Skin epidermis (tissue), 12 donors: ENCODE measurements at regions not wholly inside any gene's neighbourhood (a gene's known extent, or its start where the extent isn't known, plus 50 kb on each side); places are given as distances from the start of the nearest gene placed in this dataset.
"Not testable (repeated sequence)": the region's sequence is repeated elsewhere in the genome, so short reads cannot be mapped to it uniquely, and the experiment has no call there.

Experiments used
- H3K27ac ChIP-seq, 21 experiments: fragments of 200-600 bp; sonication (generic) in 11 of 21; one replicate each; pipeline ENCODE4 v1.5.0; 2020; ENCODE audit warnings: mild to moderate bottlenecking in 3 of 21, inconsistent platforms in 2 of 21, moderate library complexity in 2 of 21
- H3K4me3 ChIP-seq, 7 experiments: fragments of 200-600 bp; sonication (generic) in 2 of 7; one replicate each; pipeline ENCODE4 v1.5.0; 2020; ENCODE audit warnings: inconsistent platforms in 2 of 7, mild to moderate bottlenecking in 2 of 7, moderate library complexity in 1 of 7

DNA sequence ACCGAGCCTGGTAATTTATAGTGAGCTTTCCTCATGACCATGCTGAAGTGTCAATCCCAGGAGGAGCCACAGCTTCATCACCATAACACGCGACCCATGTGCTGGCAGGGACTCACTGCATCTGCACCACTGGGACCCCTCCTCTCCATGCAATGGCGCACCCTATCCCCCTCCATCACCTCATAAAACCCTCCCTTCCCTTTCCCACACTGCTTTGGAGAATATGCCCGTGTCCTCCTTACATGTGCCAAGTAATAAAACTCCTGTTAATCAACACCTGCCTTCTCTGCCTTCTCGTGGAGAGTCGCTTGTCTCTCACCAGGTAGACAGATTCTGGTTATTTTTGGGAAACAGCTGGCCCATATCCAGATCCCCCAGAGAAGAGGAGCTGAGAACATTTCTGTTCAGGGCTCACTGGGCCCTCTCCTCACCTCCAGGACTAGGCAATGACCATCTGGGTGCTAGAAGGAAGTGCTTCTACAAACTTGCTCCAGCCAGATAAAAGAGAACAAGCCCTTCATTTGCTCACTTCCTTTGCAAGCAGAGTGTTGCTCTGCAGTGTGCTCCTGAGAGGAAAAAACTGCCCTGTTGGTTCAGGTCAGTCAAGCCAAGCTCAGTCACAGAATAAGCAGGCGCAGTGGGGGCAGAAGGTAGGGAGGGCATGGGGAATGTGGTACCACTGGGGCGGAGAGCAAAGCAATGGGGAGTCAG, 894.3 kb downstream of the UQCRFS1 start:
- H3K4me3 ChIP-seq, result no peak overlapping the region
- no peak overlapping the region for H3K27ac ChIP-seq

DNA sequence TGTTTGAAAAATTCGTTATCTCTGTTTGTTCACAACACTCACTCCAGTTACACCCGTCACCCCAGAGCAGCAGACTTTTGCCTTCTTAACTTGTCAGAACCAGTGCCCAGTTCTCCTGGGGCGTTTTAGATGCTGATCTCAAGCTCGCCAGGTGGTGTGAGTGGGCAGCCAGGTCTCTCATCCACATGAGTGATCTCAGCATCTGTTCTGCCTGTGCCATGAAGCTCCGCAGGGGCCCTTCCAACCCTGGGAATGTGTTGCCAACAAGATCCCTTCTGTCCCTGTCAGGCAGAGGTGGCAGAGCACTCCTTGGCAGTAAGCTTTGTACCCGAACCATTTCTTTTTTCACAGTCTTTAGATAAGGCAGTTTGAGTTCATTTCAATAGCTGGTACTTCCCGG, 896.5 kb downstream of the UQCRFS1 start:
- Histone ChIP-seq H3K27ac (no peak overlapping the region), H3K4me3 (no peak overlapping the region)

DNA sequence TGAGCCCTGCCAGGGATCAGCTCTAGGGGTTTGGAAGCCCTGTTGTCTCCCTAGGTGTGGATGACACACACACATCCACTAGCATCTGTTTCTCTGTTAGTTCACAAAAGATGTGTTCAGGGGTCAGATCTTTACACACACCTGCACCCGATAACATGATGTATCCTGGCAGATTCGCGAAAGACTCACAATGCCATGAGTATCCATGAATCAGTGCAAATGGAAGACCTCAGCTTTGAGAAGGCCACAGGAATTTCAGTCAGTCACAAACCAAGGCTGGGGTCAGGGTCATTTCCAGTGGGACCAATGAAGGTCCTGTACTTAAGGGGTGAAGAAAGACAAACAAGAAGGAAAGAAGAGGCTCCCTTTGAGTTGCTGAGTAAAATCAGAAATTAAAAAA, 898.2 kb downstream of the UQCRFS1 start:
- H3K4me3 ChIP-seq, result no peak overlapping the region
- no peak overlapping the region for H3K27ac ChIP-seq

DNA sequence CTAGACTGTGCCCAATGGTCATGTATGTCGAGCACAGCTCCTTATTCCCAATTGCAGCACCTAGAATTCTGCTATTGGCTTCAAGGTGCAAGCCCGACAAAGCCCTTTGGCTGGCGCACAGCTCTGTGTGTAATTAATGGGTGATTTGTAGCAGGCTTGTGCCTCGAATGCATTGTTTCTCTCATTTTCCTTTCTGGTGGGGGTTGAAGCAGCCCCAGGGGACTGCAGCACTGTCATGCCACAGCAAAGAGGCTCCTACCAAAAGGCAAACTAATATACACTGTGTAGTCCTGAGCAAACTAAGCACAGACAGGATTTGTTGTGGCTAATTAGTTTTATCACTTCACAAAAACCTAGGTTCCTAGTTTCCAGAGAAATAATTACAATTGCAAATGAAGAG, 898.7 kb downstream of the UQCRFS1 start:
- no peak overlapping the region for H3K27ac ChIP-seq
- no peak overlapping the region for H3K4me3 ChIP-seq

DNA sequence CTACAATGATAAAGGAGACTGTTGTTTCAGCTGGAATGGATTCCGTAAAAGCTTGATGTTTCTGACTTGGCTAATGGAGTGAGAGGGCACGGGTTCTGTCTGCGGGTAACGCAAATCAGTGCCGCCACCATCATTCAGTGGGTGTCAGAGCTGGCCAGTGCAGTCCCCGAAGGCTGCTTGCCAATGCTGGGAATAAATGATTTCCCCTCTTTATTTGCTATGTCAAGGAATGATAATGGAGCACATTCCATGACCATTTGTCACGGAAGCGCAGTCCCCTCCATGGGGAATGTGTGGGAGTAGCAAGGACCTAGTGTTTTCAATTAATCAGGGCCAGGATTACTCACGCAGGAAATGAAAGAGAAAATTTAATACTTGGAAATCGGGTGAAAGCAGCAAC, 899.3 kb downstream of the UQCRFS1 start:
- Histone ChIP-seq H3K27ac (peak overlapping the region in 1 of 21 experiments; percentile 28), H3K4me3 (no peak overlapping the region)

DNA sequence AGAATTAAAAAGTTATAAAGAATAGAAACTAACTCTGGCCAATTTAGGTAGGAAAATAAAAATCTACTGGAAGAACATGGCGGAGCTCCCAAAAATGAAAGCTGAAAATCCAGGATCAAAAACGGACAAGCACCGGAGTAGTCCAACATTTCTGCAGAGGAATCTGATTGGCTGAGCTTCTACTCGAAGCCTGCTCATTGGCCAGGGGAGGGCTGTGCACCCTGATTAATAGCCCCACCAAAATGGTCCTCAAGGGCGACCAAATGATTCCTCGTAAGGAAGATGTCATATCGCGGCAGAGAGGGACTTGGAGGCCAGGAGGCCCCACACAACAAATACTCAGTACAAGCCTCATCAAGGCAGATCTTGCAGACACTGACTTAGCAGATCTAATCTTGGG, 900.7 kb downstream of the UQCRFS1 start:
- H3K4me3 ChIP-seq, result no peak overlapping the region

DNA sequence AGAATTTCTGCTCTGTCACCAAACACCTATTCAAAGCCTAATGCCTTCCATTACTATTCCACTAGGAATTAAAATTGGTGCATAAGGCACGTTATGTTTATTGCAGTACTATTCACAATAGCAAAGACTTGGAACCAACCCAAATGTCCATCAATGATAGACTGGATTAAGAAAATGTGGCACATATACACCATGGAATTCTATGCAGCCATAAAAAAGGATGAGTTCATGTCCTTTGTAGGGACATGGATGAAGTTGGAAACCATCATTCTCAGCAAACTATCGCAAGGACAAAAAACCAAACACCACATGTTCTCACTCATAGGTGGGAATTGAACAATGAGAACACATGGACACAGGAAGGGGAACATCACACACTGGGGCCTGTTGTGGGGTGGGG, 902.1 kb downstream of the UQCRFS1 start:
- not testable (repeated sequence) for H3K27ac ChIP-seq, H3K4me3 ChIP-seq

More for the DNA sequence above, 900.7 kb downstream of the UQCRFS1 start:
- H3K27ac ChIP-seq, result no peak overlapping the region

DNA sequence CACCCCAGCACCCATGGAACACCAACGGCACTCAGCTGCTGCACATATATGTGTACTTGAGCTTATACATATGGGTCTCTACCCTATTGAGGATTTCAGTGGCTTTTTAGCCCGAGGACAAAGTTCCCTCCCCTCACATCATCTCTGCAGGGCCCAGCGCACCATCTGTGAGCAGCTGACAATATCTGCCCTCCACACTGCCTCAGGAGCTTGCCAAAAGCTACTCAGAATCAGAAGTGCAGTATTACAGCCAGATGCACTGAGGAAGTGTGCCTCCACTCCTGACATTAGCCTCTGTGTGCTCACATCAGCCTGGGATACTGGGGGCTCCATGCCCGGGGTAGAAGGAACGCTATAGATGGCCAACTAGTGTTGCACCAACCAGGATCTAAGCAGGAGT, 903.9 kb downstream of the UQCRFS1 start:
- Histone ChIP-seq H3K27ac (no peak overlapping the region), H3K4me3 (no peak overlapping the region)

DNA sequence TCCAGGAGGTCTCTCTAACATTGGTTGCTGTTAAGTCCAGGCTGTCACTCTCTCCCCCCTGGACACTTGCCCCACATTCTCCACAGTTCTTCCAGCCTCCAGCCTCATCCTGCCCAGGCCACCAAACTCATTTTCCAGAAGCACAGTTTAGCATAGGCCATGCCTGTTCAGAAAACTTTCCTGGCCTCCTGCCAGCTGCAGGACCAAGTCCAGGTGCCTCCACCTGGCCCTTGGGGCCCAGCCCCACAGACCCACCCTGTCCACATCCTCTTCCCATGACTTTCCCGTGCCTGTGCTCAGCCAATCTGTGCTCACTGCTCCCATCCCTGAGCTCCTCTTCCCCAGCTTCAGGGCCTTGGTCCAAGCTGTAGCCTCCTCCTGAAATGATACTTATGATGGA, 905.0 kb downstream of the UQCRFS1 start:
- Histone ChIP-seq H3K4me3 (no peak overlapping the region), H3K27ac (no peak overlapping the region)

DNA sequence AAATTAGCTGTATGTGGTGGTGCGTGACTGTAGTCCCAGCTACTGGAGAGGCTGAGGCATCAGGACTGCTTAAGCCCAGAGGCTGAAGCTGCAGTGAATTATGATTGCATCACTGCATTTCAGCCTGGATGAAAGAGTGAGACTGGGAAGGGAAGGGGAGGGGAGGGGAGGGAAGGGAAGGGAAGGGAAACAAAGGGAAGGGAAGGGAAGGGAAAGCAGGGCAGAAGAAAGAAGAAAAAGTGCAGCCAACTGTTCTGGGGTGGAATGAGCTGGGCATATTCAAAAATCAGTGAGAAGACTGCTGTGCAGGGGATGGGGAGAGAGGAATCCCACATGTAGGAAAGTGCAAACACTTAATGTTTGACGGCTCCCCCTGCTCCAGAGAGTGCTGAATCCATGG, 905.5 kb downstream of the UQCRFS1 start:
- no peak overlapping the region for H3K27ac ChIP-seq

DNA sequence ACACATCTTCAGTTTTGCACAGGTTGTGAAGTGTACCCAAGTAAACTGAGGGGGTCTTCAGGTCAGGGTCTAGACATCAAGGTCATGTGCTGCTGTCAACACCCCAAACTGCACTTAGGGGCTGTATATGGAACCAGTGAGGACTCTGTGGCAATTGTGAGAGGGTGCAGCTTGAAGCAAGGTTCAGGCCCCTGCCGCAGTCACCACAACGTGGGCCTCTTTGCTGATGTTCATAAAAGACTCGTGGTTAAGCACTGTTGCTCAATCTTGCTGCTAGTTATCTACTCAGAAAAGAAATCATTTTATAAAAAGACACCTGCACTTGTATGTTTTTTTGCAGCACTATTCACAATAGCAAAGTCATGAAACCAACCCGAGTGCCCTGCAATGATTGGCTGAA, 907.4 kb downstream of the UQCRFS1 start:
- no peak overlapping the region for H3K27ac ChIP-seq
- H3K4me3 ChIP-seq, result no peak overlapping the region

More for the DNA sequence above, 905.5 kb downstream of the UQCRFS1 start:
- no peak overlapping the region for H3K4me3 ChIP-seq

DNA sequence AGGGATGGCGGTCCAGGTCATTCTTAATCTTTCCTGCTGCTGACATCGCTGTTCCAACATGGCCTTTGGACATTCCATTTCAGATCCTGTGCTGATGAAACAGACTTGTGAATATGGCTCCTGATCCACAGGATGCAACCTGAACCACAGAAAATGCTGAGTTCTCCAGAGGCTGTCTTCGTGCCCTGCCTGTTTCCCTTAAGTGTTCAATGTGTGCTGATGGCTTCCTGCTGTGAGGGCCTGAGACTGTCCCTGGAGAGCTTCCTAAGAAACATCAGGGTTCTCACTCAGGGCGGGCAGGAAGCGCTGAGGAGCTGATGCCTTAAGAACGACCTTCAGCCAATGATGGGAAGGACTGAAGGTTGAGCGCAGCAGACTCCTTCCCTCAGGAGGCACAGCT, 909.4 kb downstream of the UQCRFS1 start:
- H3K27ac ChIP-seq, result no peak overlapping the region
- no peak overlapping the region for H3K4me3 ChIP-seq

DNA sequence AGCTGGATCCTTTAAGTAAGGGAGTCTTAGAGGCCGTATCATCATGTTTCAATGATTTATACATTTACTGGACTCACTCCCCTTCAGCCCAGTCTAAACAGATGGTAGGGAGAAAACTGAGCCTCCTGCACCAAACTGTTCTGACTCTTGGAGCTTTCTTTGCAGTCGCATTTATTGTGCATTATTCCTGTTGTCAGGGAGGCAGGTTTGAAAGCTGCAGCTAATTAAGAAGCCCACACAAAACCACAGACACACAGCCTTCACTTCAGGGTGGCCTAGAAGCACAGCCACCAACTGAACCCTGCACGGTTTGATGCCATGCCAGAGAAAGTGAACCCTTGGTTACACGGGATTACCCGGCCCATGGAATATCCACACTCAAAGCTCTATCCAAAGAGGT, 911.0 kb downstream of the UQCRFS1 start:
- H3K4me3 ChIP-seq, result no peak overlapping the region
- no peak overlapping the region for H3K27ac ChIP-seq

DNA sequence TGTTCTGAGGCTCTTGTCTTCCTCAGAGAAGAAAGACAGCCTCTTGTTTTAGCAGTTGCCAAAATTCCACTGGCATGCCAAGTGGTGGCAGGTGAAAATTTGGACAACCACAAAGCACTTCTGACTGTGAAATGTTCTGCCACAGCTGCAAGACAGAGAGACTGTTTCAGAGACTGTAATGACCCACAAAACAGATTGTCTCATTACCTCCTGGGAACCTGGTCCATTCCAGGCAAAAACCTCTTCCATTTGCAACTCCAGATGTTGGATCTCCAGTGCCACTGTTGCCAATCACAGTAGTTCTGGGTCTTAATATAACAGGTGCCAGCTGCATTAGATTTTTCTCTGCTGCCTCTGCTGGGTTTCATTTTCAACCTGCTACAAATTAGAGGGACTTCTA, 911.5 kb downstream of the UQCRFS1 start:
- no peak overlapping the region for H3K4me3 ChIP-seq
- H3K27ac ChIP-seq, result no peak overlapping the region

DNA sequence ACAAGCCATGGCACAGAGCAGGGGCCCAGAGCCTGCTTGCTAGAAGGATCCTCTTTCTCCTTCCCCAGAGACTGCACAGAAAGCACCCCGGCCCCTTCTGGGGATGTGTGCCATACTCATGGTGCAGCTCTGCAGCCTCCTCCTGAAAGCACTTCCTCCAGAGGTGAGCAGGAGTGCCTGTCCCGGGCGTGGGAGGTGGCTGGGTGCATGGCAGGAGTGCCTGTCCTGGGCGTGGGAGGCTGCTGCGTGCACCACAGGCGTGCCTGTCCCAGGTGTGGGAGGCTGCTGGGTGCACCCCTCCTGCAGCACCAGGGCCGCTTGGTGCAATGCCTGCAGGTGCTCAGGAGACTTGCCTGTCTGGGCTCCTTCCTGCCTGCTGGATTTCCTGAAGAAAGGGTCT, 913.3 kb downstream of the UQCRFS1 start:
- Histone ChIP-seq H3K4me3 (no peak overlapping the region), H3K27ac (no peak overlapping the region)

DNA sequence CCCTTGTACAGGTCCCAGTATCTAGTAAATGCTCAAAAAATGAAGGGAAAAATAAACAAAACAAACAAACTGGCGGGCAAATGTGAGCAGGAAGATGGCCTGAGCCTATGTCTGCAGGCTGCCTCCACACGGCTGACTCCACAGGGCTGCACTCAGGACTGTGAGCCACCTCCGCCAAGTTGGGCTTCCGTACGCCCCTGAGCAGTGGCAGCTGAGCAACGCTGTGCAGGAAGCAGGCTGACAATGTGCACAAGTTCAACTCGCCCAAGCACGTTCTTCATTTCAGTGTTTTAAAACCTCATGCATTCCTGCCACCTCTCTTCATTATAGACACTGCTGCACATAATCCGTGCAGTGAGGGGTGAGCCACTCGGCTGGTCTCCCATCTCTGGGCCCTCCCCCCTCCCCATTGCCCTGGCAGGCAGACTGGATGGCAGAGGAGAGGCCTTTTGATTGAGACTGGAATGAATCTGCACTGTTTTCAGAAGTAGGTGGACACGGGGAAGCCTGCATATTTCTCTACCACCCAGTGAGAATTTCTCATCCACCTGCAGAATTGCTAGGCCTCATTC, 915.3 kb downstream of the UQCRFS1 start:
- no peak overlapping the region for H3K27ac ChIP-seq
- H3K4me3 ChIP-seq, result no peak overlapping the region

DNA sequence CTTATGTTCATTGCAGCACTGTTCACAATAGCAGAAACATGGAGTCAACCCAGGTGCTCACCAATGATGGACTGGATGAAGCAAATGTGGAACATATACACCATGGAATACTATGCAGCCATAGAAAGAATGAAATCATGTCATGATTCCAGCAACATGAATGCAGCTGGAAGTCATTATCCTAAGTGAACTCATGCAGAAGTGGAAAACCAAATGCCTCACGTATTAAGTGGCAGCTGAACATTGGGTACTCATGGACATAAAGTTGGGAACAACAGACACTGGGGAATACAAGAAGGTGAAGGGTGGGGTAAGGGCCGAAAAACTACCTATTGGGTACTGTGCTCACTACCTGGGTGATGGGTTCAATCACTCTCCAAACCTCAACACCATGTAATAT, 915.9 kb downstream of the UQCRFS1 start:
- Histone ChIP-seq H3K4me3 (no peak overlapping the region), H3K27ac (no peak overlapping the region)

DNA sequence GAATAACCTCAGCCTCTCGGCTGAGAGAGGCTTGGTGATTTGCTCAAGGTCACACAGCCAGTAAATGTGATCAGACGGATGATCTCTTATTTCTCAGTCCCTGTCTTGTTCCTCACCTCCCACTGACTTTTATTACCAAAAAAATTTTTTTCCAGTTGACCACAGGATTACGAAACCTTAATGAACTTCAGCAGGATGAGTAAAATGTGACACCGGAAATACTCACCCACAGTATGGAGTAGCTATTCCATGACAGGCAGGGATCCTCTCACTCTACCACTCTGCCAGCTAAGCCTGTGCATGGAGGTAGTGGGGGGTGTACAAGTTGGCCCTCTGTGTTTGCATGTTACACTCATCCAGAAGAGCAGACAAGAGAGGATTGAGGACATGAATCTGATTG, 916.4 kb downstream of the UQCRFS1 start:
- no peak overlapping the region for H3K4me3 ChIP-seq
- H3K27ac ChIP-seq, result no peak overlapping the region

DNA sequence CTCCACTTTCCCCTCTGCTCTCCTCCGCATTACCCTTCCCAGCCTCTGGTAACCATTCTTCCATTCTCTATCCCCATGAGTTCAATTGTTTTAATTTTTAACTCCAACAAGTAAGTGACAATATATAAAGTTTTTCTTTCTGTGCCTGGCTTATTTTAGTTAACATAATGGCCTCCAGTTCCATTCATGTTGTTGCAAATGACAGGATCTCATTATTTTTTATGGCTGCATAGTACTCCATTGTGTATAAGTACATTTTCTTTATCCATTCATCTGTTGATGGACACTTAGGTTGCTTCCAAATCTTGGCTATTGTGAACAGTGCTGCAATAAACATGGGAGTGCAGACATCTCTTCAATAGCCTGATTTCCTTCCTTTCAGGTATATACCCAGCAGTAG, 918.0 kb downstream of the UQCRFS1 start:
- not testable (repeated sequence) for H3K27ac ChIP-seq, H3K4me3 ChIP-seq

DNA sequence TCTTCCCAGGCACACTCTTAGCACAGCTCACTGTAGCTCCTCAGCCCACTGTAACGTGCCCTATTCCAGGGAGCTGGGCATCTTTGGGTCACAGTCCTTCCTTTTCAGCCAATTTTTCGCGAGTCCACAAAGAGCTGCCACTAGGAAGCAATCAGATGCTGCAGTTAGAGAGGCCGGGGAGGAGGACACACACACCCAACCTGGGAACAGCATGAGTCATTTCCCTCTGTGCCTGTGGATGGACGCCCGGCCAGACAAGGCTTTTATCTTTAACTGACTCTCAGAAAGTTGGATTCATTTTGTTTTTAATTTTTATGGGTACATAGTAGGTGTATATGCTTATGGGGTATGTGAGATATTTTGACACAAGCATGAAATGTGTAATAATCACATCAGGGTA, 918.6 kb downstream of the UQCRFS1 start:
- no peak overlapping the region for H3K27ac ChIP-seq

DNA sequence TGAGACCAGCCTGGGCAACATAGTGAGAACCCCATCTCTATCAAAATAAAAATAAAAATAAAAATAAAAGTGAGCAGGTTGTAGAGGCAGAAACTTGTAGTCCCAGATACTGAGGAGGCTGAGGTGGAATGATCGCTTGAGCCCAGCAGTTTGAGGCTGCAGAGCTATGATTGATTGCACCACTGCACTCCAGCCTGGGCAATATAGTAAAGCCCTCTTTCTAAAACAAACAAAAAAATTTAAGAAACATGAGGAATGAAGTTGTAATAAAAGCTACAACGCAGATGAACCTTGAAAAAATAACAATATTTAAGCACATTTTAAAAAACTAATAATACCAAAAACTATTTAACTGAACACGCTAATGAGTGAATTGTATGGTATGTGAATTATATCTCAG, 919.3 kb downstream of the UQCRFS1 start:
- H3K27ac ChIP-seq, result no peak overlapping the region

More for the DNA sequence above, 918.6 kb downstream of the UQCRFS1 start:
- H3K4me3 ChIP-seq, result no peak overlapping the region

More for the DNA sequence above, 919.3 kb downstream of the UQCRFS1 start:
- no peak overlapping the region for H3K4me3 ChIP-seq
